Upper lobe of left lung (tissue), 4 donors: ENCODE measurements at regions not wholly inside any gene's neighbourhood (a gene's known extent, or its start where the extent isn't known, plus 50 kb on each side); places are given as distances from the start of the nearest gene placed in this dataset.

Source experiments
- CTCF ChIP-seq, 6 experiments: fragments of 450-650 bp in 4 of 6; fragments of 200-600 bp in 2 of 6; sonication (generic) in 2 of 6; IDR thresholded peaks; one replicate each; pipeline ENCODE4 v1.5.1; 2016 to 2019; ENCODE audit warnings: antibody characterized with exemption in 6 of 6
- EP300 ChIP-seq, 4 donors: sonication (generic); formaldehyde crosslinking; IDR thresholded peaks; one replicate each; pipeline ENCODE4 v1.5.1; 2017; ENCODE audit warnings: antibody characterized with exemption in 4 of 4, control low read depth in 2 of 4
- POLR2AphosphoS5 ChIP-seq, 2 donors: sonication (generic); formaldehyde crosslinking; IDR thresholded peaks; one replicate each; pipeline ENCODE4 v1.5.1; 2017; ENCODE audit warnings: antibody characterized with exemption in 2 of 2

- no peak for TF ChIP-seq CTCF (IDR thresholded peaks at IDR 0.05)
- TF ChIP-seq EP300 (IDR thresholded peaks at IDR 0.05), result no peak
- TF ChIP-seq POLR2AphosphoS5 (IDR thresholded peaks at IDR 0.05), result no peak
Observed at GRCh38 chr10:64303566-64303965, 782.4 kb downstream of the REEP3 start.
